ENCODE measurements at regions not wholly inside any gene's neighbourhood (a gene's known extent, or its start where the extent isn't known, plus 50 kb on each side); places are given as distances from the start of the nearest gene placed in this dataset.

- no peak overlapping the region for H3K4me2 ChIP-seq (ENCODE audit: low read length)
- no peaks in the 10 kb centered on the region for H4K20me1 ChIP-seq (ENCODE audit: insufficient read depth, low read length)
- no peak overlapping the region for H3K4me3 ChIP-seq (ENCODE audit: low read depth, low read length, poor library complexity, severe bottlenecking)
- H3K36me3 ChIP-seq (ENCODE audit: insufficient read depth, low read length) = no peaks in the 10 kb centered on the region
- no peak overlapping the region for H2AFZ ChIP-seq (ENCODE audit: low read length)
- CTCF ChIA-PET (ENCODE audit: unreplicated experiment) = no interaction called here
- H3K9me3 ChIP-seq (ENCODE audit: low read length) = no peaks in the 10 kb centered on the region
- no peak overlapping the region for H3K27ac ChIP-seq (ENCODE audit: low read depth, low read length, poor library complexity, severe bottlenecking)
- no peak for DNase-seq (ENCODE audit: low spot score)
- no peak for TF ChIP-seq EZH2phosphoT487 (IDR thresholded peaks at IDR 0.05; ENCODE audit: borderline replicate concordance, low read depth, low read length)
- no peak for TF ChIP-seq CTCF (conservative IDR thresholded peaks at IDR 0.05; ENCODE audit: low read length)
- BruUV-seq (replicated peaks) = no TSS peak
- intact Hi-C loops (cut with micrococcal nuclease; ENCODE audit: unreplicated experiment) = no loop called here
- no peaks in the 10 kb centered on the region for H3K79me2 ChIP-seq (ENCODE audit: insufficient read depth, low read depth, low read length)
- H3K9me2 ChIP-seq (ENCODE audit: insufficient read depth, low read length) = no peaks in the 10 kb centered on the region
- H3K4me1 ChIP-seq (ENCODE audit: insufficient read depth, low read length, poor library complexity, severe bottlenecking) = no peaks in the 10 kb centered on the region
- POLR2A ChIA-PET = interaction anchor here (0.7 to 1.5 kb wide), 2 partner anchors 9 to 16 kb away, joined by 3 read pairs; no protein-coding TSS in a partner anchor
These were observed 211.7 kb downstream of the PMAIP1 start for GRCh38 chr18:60111525-60111924.

GRCh38 chr18:60110836-60111235 lies 211.0 kb downstream of the PMAIP1 start:
- no peaks in the 10 kb centered on the region for H3K4me1 ChIP-seq (ENCODE audit: insufficient read depth, low read length, poor library complexity, severe bottlenecking)
- intact Hi-C loops (cut with micrococcal nuclease; ENCODE audit: unreplicated experiment) = no loop called here
- H3K9me2 ChIP-seq (ENCODE audit: insufficient read depth, low read length) = no peaks in the 10 kb centered on the region
- H3K9me3 ChIP-seq (ENCODE audit: low read length) = no peaks in the 10 kb centered on the region
- BruUV-seq (replicated peaks) = no TSS peak
- no peak for DNase-seq (ENCODE audit: low spot score)
- CTCF ChIA-PET (ENCODE audit: unreplicated experiment) = no interaction called here
- no peak overlapping the region for H3K4me2 ChIP-seq (ENCODE audit: low read length)
- H2AFZ ChIP-seq (ENCODE audit: low read length) = no peak overlapping the region
- H3K79me2 ChIP-seq (ENCODE audit: insufficient read depth, low read depth, low read length) = no peaks in the 10 kb centered on the region
- TF ChIP-seq EZH2phosphoT487 (IDR thresholded peaks at IDR 0.05; ENCODE audit: borderline replicate concordance, low read depth, low read length) (no peak), CTCF (conservative IDR thresholded peaks at IDR 0.05; ENCODE audit: low read length) (no peak)
- no peak overlapping the region for H3K27ac ChIP-seq (ENCODE audit: low read depth, low read length, poor library complexity, severe bottlenecking)
- no peak overlapping the region for H3K4me3 ChIP-seq (ENCODE audit: low read depth, low read length, poor library complexity, severe bottlenecking)
- H4K20me1 ChIP-seq (ENCODE audit: insufficient read depth, low read length) = no peaks in the 10 kb centered on the region
- no peaks in the 10 kb centered on the region for H3K36me3 ChIP-seq (ENCODE audit: insufficient read depth, low read length)
- POLR2A ChIA-PET = interaction anchor here (0.7 kb wide), 1 partner anchor 16 kb away, joined by 3 read pairs; no protein-coding TSS in a partner anchor

GRCh38 chr18:60100778-60101177 lies 201.0 kb downstream of the PMAIP1 start:
- H4K20me1 ChIP-seq (ENCODE audit: insufficient read depth, low read length) = no peaks in the 10 kb centered on the region
- H3K9me2 ChIP-seq (ENCODE audit: insufficient read depth, low read length) = no peaks in the 10 kb centered on the region
- CTCF ChIA-PET (ENCODE audit: unreplicated experiment) = no interaction called here
- no TSS peak for BruUV-seq (replicated peaks)
- DNase-seq (ENCODE audit: low spot score) = no peak
- intact Hi-C loops (cut with micrococcal nuclease; ENCODE audit: unreplicated experiment) = no loop called here
- no peak overlapping the region for H2AFZ ChIP-seq (ENCODE audit: low read length)
- no peaks in the 10 kb centered on the region for H3K9me3 ChIP-seq (ENCODE audit: low read length)
- no peak overlapping the region for H3K4me3 ChIP-seq (ENCODE audit: low read depth, low read length, poor library complexity, severe bottlenecking)
- no peaks in the 10 kb centered on the region for H3K79me2 ChIP-seq (ENCODE audit: insufficient read depth, low read depth, low read length)
- TF ChIP-seq CTCF (conservative IDR thresholded peaks at IDR 0.05; ENCODE audit: low read length) (no peak), EZH2phosphoT487 (IDR thresholded peaks at IDR 0.05; ENCODE audit: borderline replicate concordance, low read depth, low read length) (no peak)
- no peaks in the 10 kb centered on the region for H3K36me3 ChIP-seq (ENCODE audit: insufficient read depth, low read length)
- POLR2A ChIA-PET = no interaction called here
- H3K4me1 ChIP-seq (ENCODE audit: insufficient read depth, low read length, poor library complexity, severe bottlenecking) = no peaks in the 10 kb centered on the region
- no peak overlapping the region for H3K27ac ChIP-seq (ENCODE audit: low read depth, low read length, poor library complexity, severe bottlenecking)
- H3K4me2 ChIP-seq (ENCODE audit: low read length) = no peak overlapping the region
